HG03575 (cell line): ENCODE measurements at regions not wholly inside any gene's neighbourhood (a gene's known extent, or its start where the extent isn't known, plus 50 kb on each side); places are given as distances from the start of the nearest gene placed in this dataset.
"Not testable (repeated sequence)": the region's sequence is repeated elsewhere in the genome, so short reads cannot be mapped to it uniquely, and the experiment has no call there.

Source experiments
- ATAC-seq: cut with Tn5 transposase; IDR thresholded peaks from one replicate; pipeline ENCODE4 v1.9.1; 2021; ENCODE audit not compliant: unreplicated experiment, insufficient number of reproducible peaks, low FRiP score; ENCODE audit errors: extremely low read depth

DNA sequence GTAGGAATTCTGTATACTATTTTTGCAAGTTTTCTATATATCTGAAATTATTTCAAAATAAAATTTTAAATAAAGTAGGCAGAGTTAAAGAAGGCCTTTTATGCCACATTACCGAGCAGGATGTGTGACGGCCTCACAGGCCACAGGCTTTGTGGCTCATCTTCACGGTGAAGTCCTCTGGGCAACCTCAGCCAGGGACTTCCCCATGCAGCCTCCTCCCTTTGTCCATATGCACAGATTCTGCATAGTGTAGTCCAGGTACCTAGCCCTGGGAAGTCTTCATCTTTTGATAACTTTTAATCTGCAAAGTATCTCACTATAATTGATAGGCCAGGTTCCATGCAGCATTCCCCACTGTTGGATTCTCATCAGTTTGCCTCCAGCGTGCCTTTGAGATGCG is 62.8 kb downstream of the ARHGAP11B start:
- ATAC-seq = not testable (repeated sequence)

DNA sequence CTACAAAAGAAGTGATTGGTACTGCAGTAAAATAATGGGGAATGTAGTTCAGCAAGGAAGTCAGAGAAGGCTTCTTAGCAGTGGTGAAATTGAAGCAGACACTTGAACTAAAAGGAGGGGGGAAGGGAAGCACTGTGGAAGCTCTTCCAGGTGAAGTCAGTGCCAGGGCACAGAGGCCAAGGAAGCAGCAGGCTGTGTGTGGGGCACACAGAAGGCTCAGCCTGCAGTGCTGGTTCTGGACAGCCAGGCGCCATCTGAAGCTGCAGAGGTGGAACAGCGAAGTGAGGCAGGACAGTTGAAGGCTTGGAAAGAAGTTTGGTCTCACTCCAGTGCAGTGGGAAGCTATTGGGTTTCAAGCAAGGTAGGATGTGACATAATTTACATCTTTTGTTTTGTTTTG is 64.2 kb downstream of the ARHGAP11B start:
- not testable (repeated sequence) for ATAC-seq

DNA sequence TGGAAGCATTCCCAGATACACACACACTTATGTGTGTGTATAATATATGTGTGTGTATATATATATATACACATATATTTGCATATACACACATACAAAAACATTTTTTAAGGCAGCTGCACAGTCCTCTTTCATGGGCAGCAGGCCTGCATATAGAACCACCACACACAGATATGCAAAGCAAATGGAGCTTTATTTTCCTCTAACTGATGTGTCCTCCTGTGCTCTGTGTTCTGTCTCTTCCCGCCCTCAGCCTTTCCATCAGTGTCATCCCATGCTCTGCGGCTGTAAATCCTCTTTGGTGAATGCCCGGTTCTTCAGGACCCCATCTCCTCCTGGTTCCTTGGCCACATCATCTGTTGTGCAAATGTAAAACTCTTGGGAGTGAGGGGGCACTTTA is 69.9 kb downstream of the ARHGAP11B start:
- ATAC-seq = not testable (repeated sequence)

DNA sequence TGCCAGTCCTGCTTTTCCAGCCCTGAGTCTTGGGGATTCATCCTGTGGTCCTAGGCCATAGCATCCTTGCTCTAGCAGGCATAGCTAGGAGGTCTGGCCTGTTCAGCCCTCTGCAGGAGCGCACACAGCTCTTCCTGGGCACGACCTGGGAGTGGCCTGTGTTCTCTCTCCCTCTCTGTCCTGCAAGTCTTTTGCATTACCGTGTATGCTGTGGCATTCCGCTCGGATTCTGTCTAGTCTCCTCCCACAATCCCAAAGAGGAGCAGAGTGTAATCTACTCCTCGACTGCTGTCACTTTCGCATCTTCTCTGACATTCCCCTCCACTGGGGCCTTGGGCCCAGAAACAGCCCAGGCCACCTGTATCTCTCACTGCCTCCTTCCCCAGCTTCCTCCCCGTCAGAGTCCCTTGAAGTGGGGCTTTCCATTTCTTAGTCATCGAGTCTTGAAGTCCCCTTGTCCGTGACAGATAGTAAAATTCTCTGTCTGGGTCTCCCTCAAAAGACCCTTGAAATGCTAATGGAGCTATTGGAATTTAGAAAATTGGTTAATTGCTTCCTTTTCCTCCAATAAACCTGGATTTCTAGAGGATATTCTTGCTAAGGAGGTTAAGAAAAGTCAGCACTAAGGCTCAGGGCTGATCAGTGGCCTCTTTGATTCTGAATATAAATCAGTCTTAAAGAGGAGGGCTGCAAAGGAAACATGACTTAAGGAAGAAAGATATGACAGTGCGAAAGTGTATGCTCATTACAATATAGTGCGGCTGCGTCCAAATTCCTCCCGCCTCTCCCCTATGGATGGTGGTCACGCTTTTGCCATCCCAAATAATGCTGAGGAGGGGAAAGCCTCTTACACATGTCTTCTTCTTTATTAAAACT is 70.7 kb downstream of the ARHGAP11B start:
- ATAC-seq = peak; percentile 32

DNA sequence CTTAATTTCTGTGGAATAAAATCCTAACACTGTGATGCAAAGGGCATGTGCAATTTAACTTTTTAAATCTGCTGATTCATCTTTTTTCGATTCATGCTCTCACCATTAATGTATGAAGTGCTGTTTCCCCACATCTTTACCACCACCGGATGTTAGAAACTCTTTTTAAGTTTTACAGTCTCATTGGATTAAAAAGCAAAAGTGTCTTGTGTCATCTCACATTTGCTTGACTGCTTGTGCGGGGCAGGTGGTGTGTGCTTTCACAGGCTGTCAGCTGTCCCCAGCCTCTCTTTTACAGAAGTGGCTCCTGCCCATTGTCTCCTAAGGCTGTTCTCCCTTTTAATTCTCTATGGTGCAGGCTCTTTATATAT is 71.4 kb downstream of the ARHGAP11B start:
- peak; percentile 50 for ATAC-seq

DNA sequence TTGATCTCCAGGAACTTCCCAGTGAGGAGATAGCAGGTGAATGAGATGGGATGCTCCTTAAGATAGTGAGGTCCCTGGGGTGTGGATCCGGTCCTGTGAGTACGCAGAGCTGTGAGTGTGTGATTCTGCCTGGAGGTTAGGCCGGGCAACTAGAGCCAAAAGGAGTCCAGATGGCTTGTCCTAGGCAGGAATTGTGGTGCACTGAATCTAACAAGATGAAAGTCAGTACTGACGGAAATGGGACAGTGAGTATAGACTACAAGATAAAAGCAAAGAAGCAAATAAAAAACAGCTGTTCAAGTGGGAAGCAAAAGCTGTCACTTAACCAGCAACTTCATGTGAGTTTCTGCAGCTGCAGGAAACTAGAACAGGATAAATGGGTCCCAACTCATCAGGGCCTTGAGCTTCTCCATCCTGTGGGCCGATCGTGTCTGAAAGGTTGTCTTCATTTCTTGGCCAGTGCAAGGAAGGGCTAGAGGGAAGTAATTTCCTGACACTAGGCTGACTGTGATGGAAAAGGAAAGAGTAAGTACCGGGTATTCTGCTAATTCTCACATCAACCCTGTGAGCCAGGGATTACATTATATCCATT is 74.2 kb downstream of the ARHGAP11B start:
- not testable (repeated sequence) for ATAC-seq

DNA sequence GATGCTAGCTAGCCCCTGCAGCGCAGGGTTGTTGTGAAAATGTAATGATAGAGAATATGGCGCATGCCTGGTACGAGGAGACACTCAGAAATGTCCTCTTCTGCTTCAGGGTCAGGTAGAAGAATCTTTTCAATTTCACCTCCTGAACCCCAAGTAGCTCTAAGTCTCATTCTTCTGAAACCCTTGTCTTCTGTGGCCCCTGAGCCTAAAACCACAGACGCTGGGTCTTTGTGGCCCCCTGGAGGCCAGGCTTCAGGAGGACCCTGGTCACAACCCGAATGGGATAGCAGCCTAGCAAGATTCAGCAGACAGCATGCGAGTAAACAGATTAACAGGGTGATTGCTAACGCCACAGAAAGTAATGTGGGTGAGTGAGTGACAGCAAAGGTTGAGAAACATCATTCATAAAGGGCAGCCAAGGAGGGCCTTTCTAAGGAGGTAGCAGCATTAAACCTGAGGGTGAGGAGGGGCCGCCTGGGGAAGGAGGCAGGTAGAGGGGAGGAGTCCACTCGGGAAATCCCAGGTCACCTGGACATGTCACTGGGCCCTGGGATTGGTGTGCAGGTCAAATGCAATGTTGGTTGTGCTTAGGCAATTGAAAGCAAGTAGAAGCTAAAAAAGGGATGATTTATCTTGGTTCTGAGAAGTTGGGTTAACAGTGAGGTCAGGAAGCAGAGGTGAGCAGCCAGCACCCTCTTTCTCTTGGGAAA is 82.2 kb downstream of the ARHGAP11B start:
- not testable (repeated sequence) for ATAC-seq

DNA sequence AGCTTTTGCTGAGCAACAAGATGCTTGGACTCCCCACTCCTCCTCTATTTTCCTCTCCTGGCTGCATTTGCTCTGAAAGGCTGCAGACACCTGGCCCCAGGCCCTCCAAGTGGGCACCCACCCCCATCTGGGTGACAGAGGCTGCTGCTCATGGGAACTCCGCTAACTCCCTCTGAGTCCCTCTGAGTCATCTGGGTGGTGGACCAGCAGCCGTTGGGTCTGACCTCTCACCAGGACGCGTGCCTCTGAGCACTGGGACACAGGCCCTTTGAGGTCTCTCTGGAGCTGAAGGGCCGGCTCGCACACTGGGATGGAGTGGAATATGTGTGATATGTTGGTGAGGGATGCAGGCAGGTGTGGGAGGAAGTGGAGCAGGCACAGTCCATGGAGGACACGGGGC is 82.9 kb downstream of the ARHGAP11B start:
- ATAC-seq = not testable (repeated sequence)

DNA sequence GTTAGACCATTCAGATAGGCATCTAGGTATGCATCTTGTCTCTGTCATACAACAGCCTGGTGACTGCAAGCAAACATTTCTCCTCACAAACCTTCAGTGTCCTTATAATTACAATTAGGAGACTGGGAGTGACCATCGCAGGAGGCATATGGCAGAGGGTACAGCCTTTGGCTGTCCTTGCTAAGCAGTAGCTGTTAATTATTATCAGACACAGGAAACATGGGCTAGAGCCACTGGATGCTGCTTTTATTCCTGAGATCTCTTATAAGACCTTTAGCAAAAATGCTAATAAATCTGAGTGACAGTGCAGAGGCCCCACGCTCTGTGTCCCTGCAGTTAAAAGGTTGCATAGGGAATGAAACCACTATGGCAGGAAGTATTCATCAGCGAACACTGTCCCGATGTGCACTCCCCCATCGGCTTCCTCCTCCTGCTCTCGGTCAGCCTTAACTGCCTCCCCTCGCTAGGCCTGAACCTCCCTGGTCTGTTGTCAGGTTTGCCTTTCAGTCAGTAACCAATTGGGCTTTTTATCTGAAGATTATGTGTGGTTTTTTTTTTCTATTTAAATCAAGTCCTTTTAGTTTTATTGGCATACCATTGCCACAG is 92.2 kb downstream of the ARHGAP11B start:
- not testable (repeated sequence) for ATAC-seq

DNA sequence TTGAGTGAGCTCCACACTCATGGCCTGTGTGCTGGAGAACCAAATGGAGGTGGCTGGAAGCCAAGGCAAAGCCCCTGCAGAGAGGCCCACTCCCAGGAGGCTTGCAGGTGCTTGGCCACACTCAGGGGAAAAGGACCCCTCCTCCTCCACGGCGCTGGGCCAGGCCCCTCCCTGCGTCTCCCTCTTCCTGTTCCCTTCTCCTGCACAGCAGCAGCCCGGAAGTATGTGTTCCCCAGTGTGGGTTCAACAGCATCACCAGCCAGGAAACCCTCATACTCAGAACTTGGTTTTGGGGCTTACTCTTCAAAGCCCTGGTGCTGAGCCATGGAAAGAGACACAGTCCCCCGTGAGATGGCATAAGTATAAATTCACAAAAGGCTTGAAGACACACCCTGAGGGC is 93.4 kb downstream of the ARHGAP11B start:
- not testable (repeated sequence) for ATAC-seq

DNA sequence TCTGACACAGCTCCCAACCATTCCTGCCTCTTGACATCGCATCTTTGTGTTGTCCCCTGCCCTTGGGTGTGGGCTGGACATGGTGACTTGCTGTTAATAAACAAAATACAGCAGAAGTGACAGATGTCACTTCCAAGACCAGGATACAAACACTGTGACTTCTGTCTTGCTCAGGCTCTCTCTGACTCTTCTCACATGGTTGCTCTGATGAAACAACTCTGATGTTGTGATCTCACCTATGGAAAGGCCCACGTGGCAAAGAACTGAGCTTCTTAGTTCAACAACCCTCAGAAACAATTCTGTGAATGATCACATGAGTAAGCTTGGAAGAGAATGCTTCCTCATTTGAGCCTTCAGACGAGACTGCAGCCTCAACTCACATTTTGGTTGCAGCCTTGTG is 94.9 kb downstream of the ARHGAP11B start:
- ATAC-seq = not testable (repeated sequence)

DNA sequence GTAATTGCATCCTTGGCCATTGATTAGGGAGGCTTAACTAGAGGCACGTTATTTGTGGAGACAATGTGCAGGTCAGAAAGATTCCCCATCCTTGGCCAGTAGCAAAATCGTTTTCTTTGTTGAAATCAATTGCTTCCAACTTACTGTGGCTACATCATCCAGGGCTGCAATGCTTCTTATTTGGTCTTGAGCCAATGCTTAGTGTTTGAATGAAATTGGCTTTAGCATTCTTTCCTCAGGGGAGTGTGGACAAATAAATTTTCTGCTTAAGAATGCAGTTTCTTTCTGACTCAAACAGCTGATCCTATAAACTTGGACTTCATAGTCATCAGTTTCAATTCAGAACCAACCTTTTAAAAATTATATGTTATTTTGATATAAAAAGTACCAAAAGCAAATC is 95.6 kb downstream of the ARHGAP11B start:
- not testable (repeated sequence) for ATAC-seq

DNA sequence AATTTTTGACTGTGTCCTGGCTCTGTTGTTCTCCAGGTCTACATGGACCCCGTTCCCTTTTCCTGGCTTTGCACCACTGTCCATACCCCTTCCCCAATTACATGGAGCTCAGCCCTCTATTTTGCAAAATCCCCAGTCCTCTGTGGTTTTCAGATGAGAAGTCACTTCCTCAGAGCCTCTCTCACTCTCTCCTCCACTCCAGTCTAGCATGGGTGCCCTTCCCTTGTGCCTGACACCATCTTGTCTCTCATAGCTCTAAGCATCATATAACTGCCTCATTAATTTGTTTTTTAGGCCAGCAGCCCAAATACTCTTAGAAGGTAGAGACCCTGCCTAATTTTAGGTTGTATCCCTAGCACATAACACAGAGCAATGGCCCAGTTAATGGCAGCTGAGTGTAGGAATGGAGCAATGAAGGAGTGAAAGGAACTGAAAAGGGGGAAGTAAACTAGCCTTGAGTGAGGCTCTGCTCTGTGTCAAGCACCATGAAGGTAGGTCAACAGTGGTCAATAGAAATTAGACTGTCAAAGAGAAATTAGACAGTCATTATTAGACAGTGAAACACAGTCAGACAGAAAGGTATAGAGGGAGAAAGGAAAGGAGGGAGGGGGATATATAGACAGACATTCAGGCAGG is 97.7 kb downstream of the ARHGAP11B start:
- not testable (repeated sequence) for ATAC-seq

DNA sequence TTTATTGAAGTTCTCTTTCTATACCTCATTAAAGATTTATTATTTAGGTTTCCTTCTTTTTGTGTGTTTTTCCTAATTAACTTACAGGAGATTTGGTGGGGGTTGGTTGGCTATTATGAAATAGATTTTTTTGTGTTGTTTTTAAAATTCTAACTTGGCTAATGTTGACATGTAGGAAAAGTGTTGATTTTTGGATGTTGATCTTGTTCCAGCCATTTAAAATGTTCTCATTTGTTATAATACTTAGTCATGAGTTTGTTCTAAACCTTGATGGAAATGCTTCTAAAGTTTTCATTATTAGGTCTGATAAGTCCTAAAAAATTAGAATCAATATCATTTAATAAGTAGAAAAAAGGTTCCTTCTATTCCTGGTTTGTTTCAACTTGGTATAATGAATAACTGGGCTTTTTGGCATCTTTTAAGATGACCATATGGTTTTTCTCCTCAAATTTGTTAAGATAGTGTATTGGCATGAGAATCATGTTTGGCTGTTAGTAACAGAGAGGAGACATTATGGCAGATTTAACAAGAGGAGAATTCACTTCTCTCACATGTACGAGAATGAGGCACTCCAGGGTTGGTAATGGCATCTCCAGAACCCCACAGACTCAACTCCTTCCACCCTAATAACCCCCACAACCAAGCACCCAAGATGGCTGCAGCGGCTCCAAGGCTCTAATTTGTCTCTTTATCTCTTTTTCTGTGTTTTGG is 104.1 kb downstream of the ARHGAP11B start:
- ATAC-seq = not testable (repeated sequence)

DNA sequence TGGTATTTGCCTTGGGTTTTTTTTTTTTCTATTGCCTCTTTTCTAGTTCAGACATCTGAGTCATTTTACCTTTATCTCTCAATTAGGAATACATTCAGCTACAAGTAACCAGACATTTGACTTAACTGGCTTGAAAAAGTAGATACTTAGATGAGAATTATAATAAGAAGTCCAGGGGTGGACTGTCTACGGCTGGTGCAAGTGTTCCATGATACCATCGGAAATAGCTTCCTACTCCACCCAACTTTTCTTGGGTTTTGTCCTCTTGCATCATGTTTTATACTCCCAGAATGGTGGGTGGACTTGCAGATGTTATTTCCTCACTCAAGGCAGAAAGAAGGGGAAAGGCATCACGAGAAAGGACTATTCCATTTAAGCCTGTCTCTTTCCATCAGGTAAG is 104.7 kb downstream of the ARHGAP11B start:
- ATAC-seq = not testable (repeated sequence)

DNA sequence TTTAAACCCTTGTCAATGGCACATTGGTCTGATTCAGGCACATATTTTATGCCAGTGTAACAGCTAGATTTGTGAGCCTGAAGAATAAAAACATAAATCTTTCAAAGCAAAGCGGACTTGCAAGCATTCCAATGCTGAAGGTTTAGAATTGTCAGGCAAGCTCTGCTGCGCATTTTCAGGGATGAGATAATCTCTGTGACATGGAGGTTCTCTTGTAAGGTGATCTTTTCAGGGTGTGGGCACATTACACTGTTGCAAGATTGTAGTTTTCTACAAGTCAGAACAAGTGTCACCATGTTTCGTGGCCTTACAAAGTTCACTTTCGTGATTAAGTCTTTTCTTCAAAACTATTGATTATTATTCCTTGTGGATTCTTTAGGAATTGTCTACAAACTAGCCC is 106.2 kb downstream of the ARHGAP11B start:
- not testable (repeated sequence) for ATAC-seq

DNA sequence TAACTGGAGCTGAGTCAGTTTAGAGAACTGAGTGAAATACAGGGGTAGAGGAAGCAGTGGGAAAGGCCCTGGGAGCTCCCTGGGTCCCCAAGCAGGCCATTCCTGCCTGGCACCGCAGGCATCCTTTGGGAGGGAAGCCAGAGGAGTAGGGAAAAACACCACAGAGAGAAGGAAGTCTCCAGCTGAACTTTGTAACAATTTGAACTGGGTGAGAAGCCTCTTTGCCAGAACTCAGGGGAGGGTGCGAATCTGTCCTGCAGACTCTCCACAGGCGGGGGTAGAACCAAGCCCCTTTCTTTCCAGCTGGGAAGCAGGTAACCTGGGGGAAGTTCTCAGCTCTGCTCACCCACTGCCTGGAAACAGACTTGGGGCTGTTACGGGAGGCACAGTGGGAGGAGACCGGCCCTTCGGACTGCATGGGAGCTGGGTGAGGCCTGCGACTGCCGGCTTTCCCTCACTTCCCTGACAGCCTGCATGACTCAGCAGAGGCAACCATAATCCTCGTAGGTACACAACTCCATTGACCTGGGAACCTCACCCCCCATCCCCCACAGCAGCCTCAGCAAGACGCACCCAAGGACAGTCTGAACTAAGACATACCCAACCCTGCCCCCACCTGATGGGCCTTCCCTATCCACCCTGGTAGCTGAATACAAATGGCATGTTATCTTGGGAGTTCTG is 110.1 kb downstream of the ARHGAP11B start:
- not testable (repeated sequence) for ATAC-seq

DNA sequence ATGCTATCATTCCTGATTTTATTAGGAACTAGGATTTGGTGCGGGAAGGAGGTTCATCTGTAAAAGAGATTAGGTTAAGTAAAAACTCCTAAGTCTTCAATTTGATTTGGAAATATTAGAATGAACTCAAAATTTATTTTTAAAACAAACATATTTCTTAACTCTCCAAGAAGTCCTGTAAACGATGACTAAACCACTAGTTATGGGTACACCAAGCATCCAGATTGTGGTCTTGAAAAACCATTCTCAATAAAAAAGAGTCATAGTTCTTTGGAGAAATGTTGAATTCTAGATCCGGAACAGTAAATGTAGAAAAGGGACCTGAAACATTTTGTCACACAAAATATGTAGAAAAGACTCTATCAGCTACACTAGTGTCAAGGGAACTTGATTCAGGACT is 116.9 kb downstream of the ARHGAP11B start:
- ATAC-seq = not testable (repeated sequence)
